AG04449 (cell line): ENCODE measurements at regions not wholly inside any gene's neighbourhood (a gene's known extent, or its start where the extent isn't known, plus 50 kb on each side); places are given as distances from the start of the nearest gene placed in this dataset.

Experiments
- CTCF ChIA-PET: fragments of 350-600 bp; formaldehyde crosslinking; extraction: SDS; loops from one replicate; lab custom pipeline; 2021; ENCODE audit warnings: antibody characterized with exemption; lab: Yijun Ruan, JAX
- POLR2A ChIA-PET: fragments of 400-600, 350-600 bp; formaldehyde crosslinking; extraction: SDS; loops from one replicate; lab custom pipeline; 2020; ENCODE audit warnings: antibody characterized with exemption, inconsistent platforms; lab: Yijun Ruan, JAX
- DNase-seq: peaks from one replicate; pipeline ENCODE4 v3.0.0-alpha.2; 2010; ENCODE audit warnings: low read depth, low spot score
- H3K4me3 ChIP-seq: 2 replicates; pipeline ENCODE4 v1.5.1; 2011; ENCODE audit warnings: low read depth, mild to moderate bottlenecking, control low read depth, low read length
- CTCF ChIP-seq: IDR thresholded peaks from one replicate; pipeline ENCODE4 v1.5.1; 2011; ENCODE audit warnings: mild to moderate bottlenecking, moderate library complexity, low read length, control low read depth, inconsistent platforms; ENCODE audit not compliant: insufficient read depth; ENCODE audit errors: missing control alignments

GRCh38 chr12:24483732-24484131 lies 465.2 kb downstream of the BCAT1 start:
- DNase-seq = no peak
- POLR2A ChIA-PET = no interaction called here
- no peak overlapping the region for H3K4me3 ChIP-seq
- no peak for TF ChIP-seq CTCF
- CTCF ChIA-PET = no interaction called here

- CTCF ChIA-PET = no interaction called here
- no peak for DNase-seq
- POLR2A ChIA-PET = no interaction called here
Measured at GRCh38 chr12:24482882-24483604, 465.9 kb downstream of the BCAT1 start.

GRCh38 chr12:24482044-24482443 lies 466.9 kb downstream of the BCAT1 start:
- ChIA-PET CTCF (no interaction called here), POLR2A (no interaction called here)
- H3K4me3 ChIP-seq = no peak overlapping the region
- TF ChIP-seq CTCF = no peak
- no peak for DNase-seq

More at GRCh38 chr12:24482882-24483604, 465.9 kb downstream of the BCAT1 start:
- no peak for TF ChIP-seq CTCF
- no peak overlapping the region for H3K4me3 ChIP-seq

GRCh38 chr12:24480766-24481449 lies 468.0 kb downstream of the BCAT1 start:
- DNase-seq = no peak
- CTCF ChIA-PET = no interaction called here
- no peak for TF ChIP-seq CTCF
- POLR2A ChIA-PET = no interaction called here
- no peak overlapping the region for H3K4me3 ChIP-seq

GRCh38 chr12:24479131-24479530 lies 469.8 kb downstream of the BCAT1 start:
- POLR2A ChIA-PET = no interaction called here
- TF ChIP-seq CTCF = no peak
- H3K4me3 ChIP-seq = no peak overlapping the region
- no peak for DNase-seq
- CTCF ChIA-PET = no interaction called here

- POLR2A ChIA-PET = no interaction called here
- TF ChIP-seq CTCF = no peak
- CTCF ChIA-PET = no interaction called here
- no peak overlapping the region for H3K4me3 ChIP-seq
- no peak for DNase-seq
Measured at GRCh38 chr12:24478254-24478653, 470.6 kb downstream of the BCAT1 start.
